B cell (primary cell): ENCODE measurements at regions not wholly inside any gene's neighbourhood (a gene's known extent, or its start where the extent isn't known, plus 50 kb on each side); places are given as distances from the start of the nearest gene placed in this dataset.

Experiments
- EZH2 ChIP-seq: IDR thresholded peaks from 2 replicates; pipeline ENCODE4 v1.6.1; 2012; ENCODE audit warnings: borderline replicate concordance, low read depth, mild to moderate bottlenecking, moderate library complexity, low read length; ENCODE audit not compliant: insufficient read depth, poor library complexity, severe bottlenecking
- TF ChIP-seq, protein P1 (sequence below): fragments of 200-600 bp; IDR thresholded peaks from one replicate; pipeline ENCODE4 v1.8.0; 2022; ENCODE audit warnings: antibody characterized with exemption, mild to moderate bottlenecking

DNA sequence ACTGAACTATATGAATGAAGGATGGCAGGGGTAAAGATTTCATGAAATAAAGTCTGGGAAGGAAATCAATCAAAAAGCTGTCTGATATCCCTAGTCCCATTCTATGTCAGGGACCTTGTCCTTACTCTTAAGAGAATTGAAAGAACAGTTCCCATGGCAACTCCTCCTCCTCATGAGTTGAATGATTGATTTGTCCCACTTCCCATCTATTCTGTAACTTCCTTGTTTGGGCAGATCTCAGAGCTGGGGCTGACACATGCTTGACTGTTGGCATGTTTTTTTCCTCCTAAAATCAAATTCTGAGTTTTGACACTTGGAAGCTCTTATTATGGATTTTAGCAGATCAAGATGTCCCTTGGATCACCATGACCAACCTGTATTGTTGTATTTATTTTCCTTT is 1138.6 kb upstream of the CDH8 start:
- TF ChIP-seq, protein P1, sequence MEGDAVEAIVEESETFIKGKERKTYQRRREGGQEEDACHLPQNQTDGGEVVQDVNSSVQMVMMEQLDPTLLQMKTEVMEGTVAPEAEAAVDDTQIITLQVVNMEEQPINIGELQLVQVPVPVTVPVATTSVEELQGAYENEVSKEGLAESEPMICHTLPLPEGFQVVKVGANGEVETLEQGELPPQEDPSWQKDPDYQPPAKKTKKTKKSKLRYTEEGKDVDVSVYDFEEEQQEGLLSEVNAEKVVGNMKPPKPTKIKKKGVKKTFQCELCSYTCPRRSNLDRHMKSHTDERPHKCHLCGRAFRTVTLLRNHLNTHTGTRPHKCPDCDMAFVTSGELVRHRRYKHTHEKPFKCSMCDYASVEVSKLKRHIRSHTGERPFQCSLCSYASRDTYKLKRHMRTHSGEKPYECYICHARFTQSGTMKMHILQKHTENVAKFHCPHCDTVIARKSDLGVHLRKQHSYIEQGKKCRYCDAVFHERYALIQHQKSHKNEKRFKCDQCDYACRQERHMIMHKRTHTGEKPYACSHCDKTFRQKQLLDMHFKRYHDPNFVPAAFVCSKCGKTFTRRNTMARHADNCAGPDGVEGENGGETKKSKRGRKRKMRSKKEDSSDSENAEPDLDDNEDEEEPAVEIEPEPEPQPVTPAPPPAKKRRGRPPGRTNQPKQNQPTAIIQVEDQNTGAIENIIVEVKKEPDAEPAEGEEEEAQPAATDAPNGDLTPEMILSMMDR, result no peak
- TF ChIP-seq EZH2, result no peak
